GOT3 (cell line): ENCODE measurements at regions not wholly inside any gene's neighbourhood (a gene's known extent, or its start where the extent isn't known, plus 50 kb on each side); places are given as distances from the start of the nearest gene placed in this dataset.
A peak's percentile ranks its signal among the peaks of the same experiment; 100 is the strongest.
"Not testable (repeated sequence)": the region's sequence is repeated elsewhere in the genome, so short reads cannot be mapped to it uniquely, and the experiment has no call there.

Experiments used
- DNase-seq: peaks from one replicate; lab custom pipeline; 2025; ENCODE audit warnings: mixed read lengths; lab: John Stamatoyannopoulos, UW

- no peak for DNase-seq
Observed at GRCh38 chr12:113726254-113726819, 239.8 kb downstream of the RBM19 start.

GRCh38 chr12:113725557-113725876 lies 240.6 kb downstream of the RBM19 start:
- no peak for DNase-seq

GRCh38 chr12:113724794-113725556 lies 241.2 kb downstream of the RBM19 start:
- no peak for DNase-seq

- DNase-seq = no peak
Observed at GRCh38 chr12:113723631-113724030, 242.5 kb downstream of the RBM19 start.

- DNase-seq = no peak
Observed at GRCh38 chr12:113722747-113723146, 243.4 kb downstream of the RBM19 start.

- no peak for DNase-seq
Observed at GRCh38 chr12:113720629-113721028, 245.5 kb downstream of the RBM19 start.

GRCh38 chr12:113719911-113720591 lies 246.1 kb downstream of the RBM19 start:
- DNase-seq = no peak

- no peak for DNase-seq
Observed at GRCh38 chr12:113713156-113713555, 241.5 kb upstream of the LHX5 start.

GRCh38 chr12:113712481-113712880 lies 240.8 kb upstream of the LHX5 start:
- DNase-seq = no peak

- DNase-seq = no peak
Observed at GRCh38 chr12:113710216-113710615, 238.5 kb upstream of the LHX5 start.

GRCh38 chr12:113709456-113709855 lies 237.8 kb upstream of the LHX5 start:
- DNase-seq = no peak

- DNase-seq = no peak
Observed at GRCh38 chr12:113702836-113703235, 231.2 kb upstream of the LHX5 start.

- DNase-seq = no peak
Observed at GRCh38 chr12:113702276-113702675, 230.6 kb upstream of the LHX5 start.

- peak; percentile 23 for DNase-seq
Observed at GRCh38 chr12:113700943-113701342, 229.3 kb upstream of the LHX5 start.

GRCh38 chr12:113699984-113700383 lies 228.3 kb upstream of the LHX5 start:
- DNase-seq = not testable (repeated sequence)

- DNase-seq = no peak
Observed at GRCh38 chr12:113698510-113698858, 226.8 kb upstream of the LHX5 start.

GRCh38 chr12:113697651-113698509 lies 226.2 kb upstream of the LHX5 start:
- no peak for DNase-seq

- no peak for DNase-seq
Observed at GRCh38 chr12:113697104-113697503, 225.4 kb upstream of the LHX5 start.

GRCh38 chr12:113693693-113694092 lies 222.0 kb upstream of the LHX5 start:
- no peak for DNase-seq

- no peak for DNase-seq
Observed at GRCh38 chr12:113689047-113689610, 217.5 kb upstream of the LHX5 start.

GRCh38 chr12:113688313-113688712 lies 216.6 kb upstream of the LHX5 start:
- no peak for DNase-seq
